Left ventricle myocardium inferior (tissue), 1 donor: ENCODE measurements at regions not wholly inside any gene's neighbourhood (a gene's known extent, or its start where the extent isn't known, plus 50 kb on each side); places are given as distances from the start of the nearest gene placed in this dataset.

Experiments used
- DNase-seq: peaks from one replicate; pipeline ENCODE4 v3.0.0-alpha.2; 2020
- H3K27ac ChIP-seq: fragments of 200-600 bp; replicated peaks from 2 replicates; pipeline ENCODE4 v1.8.0; 2021
- H3K27me3 ChIP-seq: fragments of 200-600 bp; 2 replicates; pipeline ENCODE4 v1.8.0; 2021; ENCODE audit warnings: low read depth
- H3K36me3 ChIP-seq: fragments of 200-600 bp; 2 replicates; pipeline ENCODE4 v1.8.0; 2021
- H3K4me1 ChIP-seq: fragments of 200-600 bp; 2 replicates; pipeline ENCODE4 v1.8.0; 2021
- H3K4me3 ChIP-seq: fragments of 200-600 bp; 2 replicates; pipeline ENCODE4 v1.8.0; 2021; ENCODE audit warnings: mild to moderate bottlenecking, moderate library complexity
- H3K9me3 ChIP-seq: fragments of 200-600 bp; replicated peaks from 2 replicates; pipeline ENCODE4 v1.8.0; 2021
- CTCF ChIP-seq: fragments of 200-600 bp; IDR thresholded peaks from 2 replicates; pipeline ENCODE4 v1.8.0; 2021; ENCODE audit warnings: antibody characterized with exemption, mild to moderate bottlenecking, borderline replicate concordance
- intact Hi-C: fragments of 100-400 bp; cut with micrococcal nuclease; formaldehyde crosslinking; loops from one replicate; pipeline ENCODE4 v1.11.0; 2022
- donor health status: DM: no; HTN: yes; CAD: no; lungs with severe emphysema.

- no peaks in the 10 kb centered on the region for H3K27me3 ChIP-seq
- no peak for DNase-seq
- H3K36me3 ChIP-seq, result no peaks in the 10 kb centered on the region
- intact Hi-C loops, result no loop called here
- no peaks in the 10 kb centered on the region for H3K9me3 ChIP-seq
- H3K4me3 ChIP-seq, result no peak overlapping the region
- H3K27ac ChIP-seq, result no peak overlapping the region
- no peak for TF ChIP-seq CTCF
- no peaks in the 10 kb centered on the region for H3K4me1 ChIP-seq
Measured at GRCh38 chr11:97574976-97575665, 1185.3 kb downstream of the JRKL start.

- H3K27ac ChIP-seq, result no peak overlapping the region
- H3K36me3 ChIP-seq, result no peaks in the 10 kb centered on the region
- no peaks in the 10 kb centered on the region for H3K4me1 ChIP-seq
- TF ChIP-seq CTCF, result no peak
- DNase-seq, result no peak
- intact Hi-C loops, result no loop called here
- H3K4me3 ChIP-seq, result no peak overlapping the region
- H3K9me3 ChIP-seq, result peaks cover 31% of the 10 kb centered on the region
- H3K27me3 ChIP-seq, result no peaks in the 10 kb centered on the region
Measured at GRCh38 chr11:97607291-97608000, 1217.6 kb downstream of the JRKL start.

GRCh38 chr11:97610000-97610399 is 1220.2 kb downstream of the JRKL start:
- H3K27ac ChIP-seq, result no peak overlapping the region
- no peaks in the 10 kb centered on the region for H3K27me3 ChIP-seq
- no peak overlapping the region for H3K4me3 ChIP-seq
- no peak for DNase-seq
- TF ChIP-seq CTCF, result no peak
- peaks cover 31% of the 10 kb centered on the region for H3K9me3 ChIP-seq
- intact Hi-C loops, result no loop called here
- H3K36me3 ChIP-seq, result no peaks in the 10 kb centered on the region
- no peaks in the 10 kb centered on the region for H3K4me1 ChIP-seq

GRCh38 chr11:97610854-97611253 is 1221.0 kb downstream of the JRKL start:
- Histone ChIP-seq H3K9me3 (peaks cover 34% of the 10 kb centered on the region), H3K27ac (no peak overlapping the region), H3K27me3 (no peaks in the 10 kb centered on the region), H3K4me3 (no peak overlapping the region), H3K4me1 (no peaks in the 10 kb centered on the region), H3K36me3 (no peaks in the 10 kb centered on the region)
- TF ChIP-seq CTCF, result no peak
- intact Hi-C loops, result no loop called here
- DNase-seq, result no peak

- no peaks in the 10 kb centered on the region for H3K36me3 ChIP-seq
- intact Hi-C loops, result no loop called here
- no peaks in the 10 kb centered on the region for H3K4me1 ChIP-seq
- H3K4me3 ChIP-seq, result no peak overlapping the region
- no peak for TF ChIP-seq CTCF
- no peak for DNase-seq
- H3K9me3 ChIP-seq, result peaks cover 39% of the 10 kb centered on the region
- H3K27ac ChIP-seq, result no peak overlapping the region
- H3K27me3 ChIP-seq, result no peaks in the 10 kb centered on the region
Measured at GRCh38 chr11:97611345-97611744, 1221.5 kb downstream of the JRKL start.
